BLaER1 treated with 17β-estradiol and CSF1 and Interleukin-3, amounts not matched to agents 10 nM and 100 nM (cell line): ENCODE measurements at regions not wholly inside any gene's neighbourhood (a gene's known extent, or its start where the extent isn't known, plus 50 kb on each side); places are given as distances from the start of the nearest gene placed in this dataset.

ENCODE experiments used
- H3K27ac ChIP-seq, 11 experiments: shearing (Covaris generic); formaldehyde crosslinking; 2 replicates each; pipeline ENCODE4 v1.8.1; 2022
- H3K27me3 ChIP-seq, 11 experiments: shearing (Covaris generic); formaldehyde crosslinking; 2 replicates each; pipeline ENCODE4 v1.8.1; 2022
- H3K36me3 ChIP-seq, 11 experiments: shearing (Covaris generic); formaldehyde crosslinking; 2 replicates each; pipeline ENCODE4 v1.8.1; 2022
- H3K4me1 ChIP-seq, 10 experiments: shearing (Covaris generic); formaldehyde crosslinking; 2 replicates each; pipeline ENCODE4 v1.8.1; 2022
- H3K4me2 ChIP-seq, 11 experiments: shearing (Covaris generic); formaldehyde crosslinking; 2 replicates each; pipeline ENCODE4 v1.8.1; 2022
- H3K4me3 ChIP-seq, 10 experiments: shearing (Covaris generic); formaldehyde crosslinking; 2 replicates each; pipeline ENCODE4 v1.8.1; 2022
- H3K9ac ChIP-seq, 11 experiments: shearing (Covaris generic); formaldehyde crosslinking; 2 replicates each; pipeline ENCODE4 v1.8.1; 2022
- H3K9me3 ChIP-seq, 11 experiments: shearing (Covaris generic); formaldehyde crosslinking; replicated peaks in 1 of 11; 2 replicates each; pipeline ENCODE4 v1.8.1; 2022
- H4K20me1 ChIP-seq, 11 experiments: shearing (Covaris generic); formaldehyde crosslinking; 2 replicates each; pipeline ENCODE4 v1.8.1; 2022
- Cebpa-rat ChIP-seq, 11 experiments: shearing (Covaris generic); IDR thresholded peaks; 2 replicates each; pipeline ENCODE4 v1.8.1; 2022

GRCh38 chr2:236870370-236870769 is 215.3 kb upstream of the COPS8 start:
- Histone ChIP-seq H3K9me3 (peaks cover 9 to 33% (median 26%) of the 10 kb centered on the region in 11 experiments), H3K27me3 (no peaks in the 10 kb centered on the region), H3K4me1 (peaks cover 39 to 94% (median 86%) of the 10 kb centered on the region in 10 experiments), H3K9ac (peak overlapping the region; percentile 34 to 83 (median 77); a peak in 21 of 22 replicates), H3K4me2 (peak overlapping the region; percentile 60 to 88 (median 77)), H4K20me1 (no peaks in the 10 kb centered on the region), H3K4me3 (no peak overlapping the region), H3K27ac (peak overlapping the region; percentile 84 to 97 (median 93)), H3K36me3 (peaks cover 0 to 4% (median 0%) of the 10 kb centered on the region in 11 experiments; a peak in 4 of 22 replicates)
- no peak for TF ChIP-seq Cebpa-rat (IDR thresholded peaks at IDR 0.05)

GRCh38 chr2:236871500-236872001 is 214.1 kb upstream of the COPS8 start:
- Histone ChIP-seq H3K27me3 (no peaks in the 10 kb centered on the region), H3K4me1 (peaks cover 51 to 94% (median 90%) of the 10 kb centered on the region in 10 experiments), H3K4me3 (peak overlapping the region in 1 of 10 experiments; percentile 3; a peak in 2 of 20 replicates), H3K36me3 (no peaks in the 10 kb centered on the region), H3K9me3 (peaks cover 0 to 22% (median 15%) of the 10 kb centered on the region in 11 experiments; a peak in 16 of 22 replicates), H3K4me2 (peak overlapping the region; percentile 60 to 88 (median 79)), H3K27ac (peak overlapping the region; percentile 84 to 97 (median 93)), H3K9ac (peak overlapping the region; percentile 63 to 83 (median 77); a peak in 21 of 22 replicates), H4K20me1 (no peaks in the 10 kb centered on the region)
- TF ChIP-seq Cebpa-rat (IDR thresholded peaks at IDR 0.05) = peak; percentile 85 to 99 (median 95); a peak in 21 of 22 replicates

- Histone ChIP-seq H3K4me3 (peak overlapping the region in 1 of 10 experiments; percentile 3; a peak in 2 of 20 replicates), H3K36me3 (no peaks in the 10 kb centered on the region), H3K27me3 (no peaks in the 10 kb centered on the region), H3K4me1 (peaks cover 55 to 93% (median 89%) of the 10 kb centered on the region in 10 experiments), H3K9me3 (peaks cover 0 to 19% (median 10%) of the 10 kb centered on the region in 11 experiments; a peak in 15 of 22 replicates), H3K27ac (peak overlapping the region; percentile 72 to 97 (median 93)), H3K9ac (peak overlapping the region; percentile 63 to 83 (median 77); a peak in 21 of 22 replicates), H3K4me2 (peak overlapping the region; percentile 60 to 88 (median 79)), H4K20me1 (no peaks in the 10 kb centered on the region)
- TF ChIP-seq Cebpa-rat (IDR thresholded peaks at IDR 0.05) = no peak
These were observed 213.7 kb upstream of the COPS8 start for GRCh38 chr2:236872015-236872414.

GRCh38 chr2:236872981-236873380 is 212.7 kb upstream of the COPS8 start:
- Histone ChIP-seq H3K4me2 (peak overlapping the region; percentile 60 to 88 (median 79); a peak in 20 of 22 replicates), H4K20me1 (no peaks in the 10 kb centered on the region), H3K27ac (peak overlapping the region; percentile 72 to 97 (median 93); a peak in 21 of 22 replicates), H3K4me1 (peaks cover 58 to 85% (median 82%) of the 10 kb centered on the region in 10 experiments), H3K36me3 (no peaks in the 10 kb centered on the region), H3K4me3 (no peak overlapping the region), H3K9ac (peak overlapping the region in 10 of 11 experiments; percentile 31 to 83 (median 77); a peak in 12 of 22 replicates), H3K9me3 (peaks cover 0 to 10% (median under 1%) of the 10 kb centered on the region in 11 experiments; a peak in 7 of 22 replicates), H3K27me3 (no peaks in the 10 kb centered on the region)
- no peak for TF ChIP-seq Cebpa-rat (IDR thresholded peaks at IDR 0.05)

GRCh38 chr2:236873636-236874035 is 212.1 kb upstream of the COPS8 start:
- H3K27ac ChIP-seq = peak overlapping the region in 10 of 11 experiments; percentile 25 to 97 (median 92); a peak in 18 of 22 replicates
- TF ChIP-seq Cebpa-rat (IDR thresholded peaks at IDR 0.05) = no peak

GRCh38 chr2:236874866-236875481 is 210.7 kb upstream of the COPS8 start:
- peak overlapping the region in 9 of 11 experiments; percentile 26 to 97 (median 93); a peak in 17 of 22 replicates for H3K27ac ChIP-seq
- H3K36me3 ChIP-seq = no peaks in the 10 kb centered on the region
- no peaks in the 10 kb centered on the region for H3K9me3 ChIP-seq
- H3K4me2 ChIP-seq = peak overlapping the region; percentile 75 to 95 (median 84)
- no peak overlapping the region for H3K4me3 ChIP-seq
- H3K4me1 ChIP-seq = peaks cover 58 to 71% (median 66%) of the 10 kb centered on the region in 10 experiments
- peak overlapping the region in 2 of 11 experiments; percentile 6 to 22; a peak in 1 of 22 replicates for H3K9ac ChIP-seq
- H3K27me3 ChIP-seq = no peaks in the 10 kb centered on the region
- no peaks in the 10 kb centered on the region for H4K20me1 ChIP-seq
- TF ChIP-seq Cebpa-rat (IDR thresholded peaks at IDR 0.05) = no peak

More at GRCh38 chr2:236873636-236874035, 212.1 kb upstream of the COPS8 start:
- no peaks in the 10 kb centered on the region for H3K36me3 ChIP-seq
- peak overlapping the region in 9 of 11 experiments; percentile 13 to 88 (median 75); a peak in 16 of 22 replicates for H3K4me2 ChIP-seq
- H3K9me3 ChIP-seq = peaks cover 0 to 5% (median 0%) of the 10 kb centered on the region in 11 experiments; a peak in 3 of 22 replicates
- no peaks in the 10 kb centered on the region for H4K20me1 ChIP-seq
- H3K4me1 ChIP-seq = peaks cover 58 to 84% (median 79%) of the 10 kb centered on the region in 10 experiments
- no peak overlapping the region for H3K4me3 ChIP-seq
- H3K27me3 ChIP-seq = no peaks in the 10 kb centered on the region
- H3K9ac ChIP-seq = no peak overlapping the region

GRCh38 chr2:236875906-236876505 is 209.7 kb upstream of the COPS8 start:
- TF ChIP-seq Cebpa-rat (IDR thresholded peaks at IDR 0.05) = no peak
- no peaks in the 10 kb centered on the region for H4K20me1 ChIP-seq
- peak overlapping the region; percentile 75 to 95 (median 84) for H3K4me2 ChIP-seq
- no peaks in the 10 kb centered on the region for H3K27me3 ChIP-seq
- no peaks in the 10 kb centered on the region for H3K9me3 ChIP-seq
- peak overlapping the region in 2 of 10 experiments; percentile 9 to 21; a peak in 3 of 20 replicates for H3K4me3 ChIP-seq
- H3K9ac ChIP-seq = peak overlapping the region in 7 of 11 experiments; percentile 15 to 66 (median 47); a peak in 10 of 22 replicates
- peaks cover 48 to 61% (median 55%) of the 10 kb centered on the region in 10 experiments for H3K4me1 ChIP-seq
- no peaks in the 10 kb centered on the region for H3K36me3 ChIP-seq
- H3K27ac ChIP-seq = peak overlapping the region in 9 of 11 experiments; percentile 32 to 97 (median 93); a peak in 18 of 22 replicates

GRCh38 chr2:236876642-236877041 is 209.0 kb upstream of the COPS8 start:
- peaks cover 42 to 57% (median 52%) of the 10 kb centered on the region in 10 experiments for H3K4me1 ChIP-seq
- no peaks in the 10 kb centered on the region for H3K27me3 ChIP-seq
- H3K4me2 ChIP-seq = peak overlapping the region; percentile 75 to 95 (median 84)
- no peaks in the 10 kb centered on the region for H3K9me3 ChIP-seq
- H4K20me1 ChIP-seq = no peaks in the 10 kb centered on the region
- H3K27ac ChIP-seq = peak overlapping the region in 9 of 11 experiments; percentile 32 to 97 (median 93); a peak in 16 of 22 replicates
- no peaks in the 10 kb centered on the region for H3K36me3 ChIP-seq
- no peak overlapping the region for H3K4me3 ChIP-seq
- H3K9ac ChIP-seq = peak overlapping the region in 2 of 11 experiments; percentile 15 to 52; a peak in 1 of 22 replicates
- no peak for TF ChIP-seq Cebpa-rat (IDR thresholded peaks at IDR 0.05)
